GM12864 (cell line): ENCODE measurements at regions not wholly inside any gene's neighbourhood (a gene's known extent, or its start where the extent isn't known, plus 50 kb on each side); places are given as distances from the start of the nearest gene placed in this dataset.

Experiments used
- DNase-seq: peaks from one replicate; pipeline ENCODE4 v3.0.0-alpha.2; 2011; ENCODE audit warnings: low read depth
- H3K4me3 ChIP-seq: 2 replicates; pipeline ENCODE4 v1.5.1; 2011; ENCODE audit warnings: mild to moderate bottlenecking, low read depth, low read length, control low read depth
- CTCF ChIP-seq: IDR thresholded peaks from 2 replicates; pipeline ENCODE4 v1.5.1; 2011; ENCODE audit warnings: low read depth, mild to moderate bottlenecking, moderate library complexity, low read length, control low read depth, inconsistent platforms; ENCODE audit errors: missing control alignments

GRCh38 chr1:185681034-185681633, 53.1 kb upstream of the HMCN1 start:
- no peak overlapping the region for H3K4me3 ChIP-seq
- no peak for DNase-seq
- peak; percentile 39 for TF ChIP-seq CTCF

- no peak for DNase-seq
- TF ChIP-seq CTCF: no peak
- no peak overlapping the region for H3K4me3 ChIP-seq
These were observed 53.7 kb upstream of the HMCN1 start for GRCh38 chr1:185680453-185680852.

- no peak for DNase-seq
These were observed 55.0 kb upstream of the HMCN1 start for GRCh38 chr1:185679220-185679619.

GRCh38 chr1:185676969-185677368, 57.2 kb upstream of the HMCN1 start:
- no peak for TF ChIP-seq CTCF
- no peak overlapping the region for H3K4me3 ChIP-seq
- DNase-seq: no peak

More at GRCh38 chr1:185679220-185679619, 55.0 kb upstream of the HMCN1 start:
- no peak overlapping the region for H3K4me3 ChIP-seq
- TF ChIP-seq CTCF: no peak

- H3K4me3 ChIP-seq: no peak overlapping the region
- DNase-seq: no peak
- TF ChIP-seq CTCF: no peak
These were observed 60.0 kb upstream of the HMCN1 start for GRCh38 chr1:185674201-185674600.

GRCh38 chr1:185672719-185673360, 61.4 kb upstream of the HMCN1 start:
- TF ChIP-seq CTCF: no peak
- no peak for DNase-seq
- H3K4me3 ChIP-seq: no peak overlapping the region

DNA sequence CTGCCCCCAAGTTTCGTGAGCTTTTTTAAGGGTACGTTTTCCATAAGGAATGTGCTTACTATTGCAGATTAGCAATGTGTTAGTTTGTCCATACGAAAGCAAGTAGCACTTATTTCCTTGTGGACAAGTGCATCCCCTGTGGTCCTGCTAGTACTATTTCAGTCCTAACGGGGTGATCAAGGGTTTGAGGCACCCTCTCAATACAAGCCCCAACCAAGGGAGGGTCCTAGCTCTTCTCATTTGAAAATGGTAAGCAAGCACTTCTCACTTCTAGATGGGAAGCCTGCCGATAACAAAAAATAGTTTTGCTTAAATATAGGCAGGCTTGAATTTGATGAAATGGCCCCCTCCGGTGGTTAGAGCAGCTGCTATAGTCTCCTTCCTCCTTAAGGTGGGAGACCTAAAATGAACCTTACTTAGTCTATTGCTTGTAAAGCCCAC, 64.0 kb upstream of the HMCN1 start:
- peak; percentile 40 for TF ChIP-seq CTCF
- DNase-seq: no peak
- H3K4me3 ChIP-seq: no peak overlapping the region
